NCI-H345 (cell line): ENCODE measurements at regions not wholly inside any gene's neighbourhood (a gene's known extent, or its start where the extent isn't known, plus 50 kb on each side); places are given as distances from the start of the nearest gene placed in this dataset.
"Not testable (repeated sequence)": the region's sequence is repeated elsewhere in the genome, so short reads cannot be mapped to it uniquely, and the experiment has no call there.

ENCODE experiments used
- DNase-seq: peaks from one replicate; lab custom pipeline; 2025; lab: John Stamatoyannopoulos, UW

DNA sequence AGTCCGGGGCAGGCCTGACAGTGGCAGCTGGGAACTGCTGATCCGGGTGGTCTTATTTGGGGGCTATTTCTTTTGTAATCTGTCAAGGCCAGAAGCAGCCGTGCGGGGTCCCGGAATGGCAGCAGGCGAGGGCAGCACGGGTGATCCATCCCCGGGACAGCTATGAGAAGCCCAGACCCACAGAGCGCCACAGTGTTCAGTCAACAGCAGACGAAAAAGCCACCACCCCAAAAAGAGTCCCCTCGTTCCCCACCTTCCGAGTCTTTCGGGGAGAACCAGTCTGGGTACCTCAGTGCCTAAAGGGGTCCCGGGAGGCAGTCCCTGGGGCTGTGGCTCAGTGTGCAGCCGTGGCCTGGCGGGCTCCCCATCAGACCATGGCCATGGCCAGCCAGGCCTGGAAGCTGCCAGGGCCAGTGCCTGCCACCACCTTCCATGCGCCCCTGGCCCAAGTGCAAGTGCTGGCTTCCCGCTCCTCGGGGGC is 125.1 kb upstream of the KCTD7 start:
- DNase-seq: no peak

GRCh38 chr7:66504131-66504530 is 124.5 kb upstream of the KCTD7 start:
- DNase-seq: no peak

DNA sequence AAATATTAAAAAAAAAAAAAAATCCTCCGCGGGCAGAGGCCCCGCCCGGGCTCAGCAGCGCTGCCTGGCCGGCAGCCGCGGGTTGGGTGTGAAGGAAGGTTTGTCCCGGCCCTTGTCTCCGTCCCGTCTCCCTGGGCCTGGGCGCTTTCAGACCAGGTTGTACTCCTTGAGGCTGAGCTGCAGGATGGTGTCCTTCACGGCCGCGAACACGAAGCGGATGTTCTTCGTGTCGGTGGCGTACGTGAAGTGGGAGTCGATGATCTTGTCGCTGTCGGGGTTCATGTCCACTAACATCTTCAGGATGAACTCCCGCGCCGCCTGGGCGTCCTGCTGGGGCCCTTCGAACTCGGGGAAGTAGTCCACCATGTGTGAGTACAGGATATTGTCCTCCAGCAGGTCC is 123.7 kb upstream of the KCTD7 start:
- DNase-seq: no peak

- DNase-seq: peak; percentile 40
Observed at GRCh38 chr7:66505531-66506451, 122.9 kb upstream of the KCTD7 start.

- not testable (repeated sequence) for DNase-seq
Observed at GRCh38 chr7:66506703-66507102, 122.0 kb upstream of the KCTD7 start.

DNA sequence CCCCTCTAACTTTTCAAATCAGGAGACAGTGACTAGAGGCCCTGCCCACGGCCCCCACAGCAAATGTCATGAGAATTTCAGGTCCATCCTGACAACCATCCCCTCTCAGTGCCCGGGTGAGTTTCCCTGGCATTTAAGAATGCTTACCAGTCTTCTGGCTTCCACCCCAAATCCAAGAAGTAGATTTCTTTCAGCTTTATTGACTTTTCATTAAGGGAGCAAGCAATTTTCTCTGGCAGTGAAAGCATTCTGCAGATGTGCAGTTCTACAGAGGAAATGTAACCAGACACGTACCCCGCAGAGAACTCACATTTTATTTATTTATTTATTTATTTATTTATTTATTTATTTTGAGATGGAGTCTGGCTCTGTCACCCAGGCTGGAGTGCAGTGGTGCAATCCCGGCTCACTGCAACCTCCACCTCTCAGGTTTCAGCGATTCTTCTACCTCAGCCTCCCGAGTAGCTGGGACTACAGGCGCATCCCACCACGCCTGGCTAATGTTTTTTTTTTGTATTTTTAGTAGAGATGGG is 120.9 kb upstream of the KCTD7 start:
- DNase-seq: no peak

GRCh38 chr7:66508431-66508830 is 120.2 kb upstream of the KCTD7 start:
- DNase-seq: no peak

DNA sequence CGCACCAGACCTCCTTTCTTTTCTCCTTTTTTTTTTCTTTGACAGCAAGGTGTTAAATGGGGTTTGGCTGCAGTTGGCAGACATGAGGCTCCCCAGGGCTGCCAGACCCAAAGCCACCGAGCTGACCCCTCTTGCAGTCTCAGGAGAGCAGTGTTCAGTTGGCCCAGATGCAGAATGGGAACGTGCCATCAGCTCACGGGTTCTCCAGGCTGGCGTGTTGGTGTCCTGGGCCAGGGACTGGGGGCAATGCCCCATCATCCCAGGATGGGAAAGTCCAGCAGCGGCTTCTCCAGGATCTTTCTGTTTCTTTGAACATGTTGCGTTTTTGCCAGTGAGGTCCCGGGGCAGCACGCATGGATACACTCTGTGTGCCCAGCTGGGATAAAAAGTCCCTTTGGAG is 114.6 kb upstream of the KCTD7 start:
- DNase-seq: no peak

- DNase-seq: no peak
Observed at GRCh38 chr7:66517212-66517909, 111.3 kb upstream of the KCTD7 start.

DNA sequence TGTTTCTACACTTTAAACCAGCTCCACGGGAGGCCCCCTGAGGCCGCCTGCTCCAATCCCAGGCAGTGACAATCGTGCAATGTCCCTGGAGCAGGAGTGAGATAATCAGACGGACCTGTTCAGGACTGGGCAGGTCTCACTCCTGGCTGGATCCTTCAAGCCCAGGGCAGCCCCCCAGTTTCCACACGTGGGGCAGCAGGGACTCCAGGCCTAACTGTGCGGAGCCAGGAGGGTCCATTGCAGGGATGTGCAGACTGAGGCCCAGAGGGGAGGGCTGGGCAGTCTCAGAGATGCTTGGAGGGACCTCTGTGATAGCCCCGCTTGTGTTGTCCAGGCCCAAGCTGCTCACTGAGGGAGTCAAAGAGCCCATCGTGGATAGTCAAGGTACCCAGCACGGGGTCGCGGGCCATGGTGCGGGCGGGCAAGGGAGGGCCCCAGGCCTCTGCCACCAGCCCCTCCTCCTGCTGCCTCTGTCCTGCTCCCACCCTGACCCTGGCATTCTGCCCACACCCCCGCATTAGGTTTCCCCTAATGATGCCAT is 110.5 kb upstream of the KCTD7 start:
- DNase-seq: no peak

DNA sequence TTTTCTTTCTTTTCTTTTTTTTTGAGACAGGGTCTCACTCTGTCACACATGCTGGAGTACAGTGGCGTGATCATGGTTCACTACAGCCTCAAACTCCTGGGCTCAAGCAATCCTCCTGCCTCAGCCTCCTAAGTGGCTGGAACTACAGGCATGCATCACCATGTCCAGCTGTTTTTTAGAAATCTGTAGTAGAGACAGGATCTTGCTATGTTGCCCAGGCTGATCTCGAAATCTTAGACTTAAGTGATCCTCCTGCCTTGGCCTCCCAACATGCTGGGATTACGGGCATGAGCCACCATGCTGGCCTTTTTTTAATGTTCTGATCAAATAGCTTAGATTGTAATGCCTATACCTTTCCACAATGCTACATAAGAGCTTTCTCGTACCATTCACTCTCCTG is 107.0 kb upstream of the KCTD7 start:
- no peak for DNase-seq

GRCh38 chr7:66522518-66522917 is 106.2 kb upstream of the KCTD7 start:
- DNase-seq: peak; percentile 7

DNA sequence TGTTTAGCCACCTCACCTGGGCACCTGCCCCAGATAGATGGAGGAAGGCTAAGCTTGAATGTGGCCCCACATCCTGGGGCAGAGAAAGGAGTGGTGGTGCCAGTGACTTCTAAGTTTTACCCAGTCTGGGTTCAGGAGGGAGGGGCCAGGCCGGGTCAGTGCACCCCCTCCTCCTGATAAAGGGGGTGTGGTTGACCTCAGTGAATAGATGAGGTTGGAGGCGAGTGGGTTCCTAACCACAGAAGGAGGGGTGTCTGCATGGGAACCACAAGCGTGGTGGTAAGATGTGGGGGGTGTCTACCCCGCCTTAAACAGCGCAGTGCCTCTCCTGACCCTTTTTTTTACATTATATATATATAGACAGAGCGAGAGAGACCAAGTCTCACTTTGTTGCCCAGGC is 105.3 kb upstream of the KCTD7 start:
- DNase-seq: no peak

- no peak for DNase-seq
Observed at GRCh38 chr7:66524738-66525137, 103.9 kb upstream of the KCTD7 start.

DNA sequence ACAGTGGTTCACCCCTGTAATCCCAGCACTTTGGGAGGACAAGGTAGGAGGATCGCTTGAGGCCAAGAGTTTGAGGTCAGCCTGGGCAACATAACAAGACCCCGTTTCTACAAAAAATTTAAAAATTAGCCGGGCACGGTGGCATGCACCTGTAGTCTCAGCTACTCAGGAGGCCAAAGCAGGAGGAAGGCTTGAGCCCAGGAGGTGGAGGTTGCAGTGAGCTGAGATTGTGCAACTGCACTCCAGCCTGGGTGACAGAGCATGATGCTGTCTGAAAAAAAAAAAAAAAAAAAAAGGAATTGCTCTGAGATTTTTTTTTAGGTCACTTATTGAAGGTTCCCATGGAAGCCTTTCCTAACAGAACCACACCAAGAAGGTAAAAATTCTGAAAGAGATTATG is 101.9 kb upstream of the KCTD7 start:
- DNase-seq: not testable (repeated sequence)

GRCh38 chr7:66528652-66529051 is 100.0 kb upstream of the KCTD7 start:
- DNase-seq: no peak

DNA sequence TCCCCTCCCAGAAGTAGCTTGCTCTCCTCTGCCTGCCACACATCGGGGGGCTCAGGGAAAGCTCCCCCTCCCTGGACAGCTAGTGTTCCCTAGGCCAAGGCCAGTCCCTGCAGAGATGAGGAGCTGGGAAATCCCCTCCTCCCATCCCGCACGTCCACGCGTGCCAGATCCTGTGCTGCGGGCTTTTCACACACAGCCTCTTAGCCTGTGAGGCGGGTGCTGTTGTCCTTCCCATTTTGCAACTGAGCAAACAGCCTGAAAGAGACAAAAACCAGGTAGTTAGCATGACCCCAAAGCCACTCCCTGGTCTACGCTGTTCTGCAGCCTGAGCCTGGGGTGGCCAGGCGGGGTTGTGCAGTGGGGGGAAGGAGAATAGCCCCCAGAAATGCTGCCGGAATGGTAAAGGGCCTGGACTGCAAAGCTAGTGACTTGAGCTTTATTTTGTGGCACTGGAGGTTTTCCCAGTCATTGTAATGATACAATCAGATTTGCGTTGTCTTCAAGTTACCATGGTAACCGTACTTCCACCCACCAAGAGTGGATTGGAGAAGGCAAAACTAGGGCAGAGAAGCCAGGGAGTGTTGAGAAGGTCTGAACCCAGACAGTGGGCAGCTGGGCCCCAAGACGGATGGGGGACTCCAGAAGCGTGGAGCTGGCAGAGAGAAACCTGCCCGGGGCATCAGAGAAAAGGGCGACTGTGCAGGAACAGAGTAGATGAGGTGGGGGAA is 98.6 kb upstream of the KCTD7 start:
- no peak for DNase-seq

DNA sequence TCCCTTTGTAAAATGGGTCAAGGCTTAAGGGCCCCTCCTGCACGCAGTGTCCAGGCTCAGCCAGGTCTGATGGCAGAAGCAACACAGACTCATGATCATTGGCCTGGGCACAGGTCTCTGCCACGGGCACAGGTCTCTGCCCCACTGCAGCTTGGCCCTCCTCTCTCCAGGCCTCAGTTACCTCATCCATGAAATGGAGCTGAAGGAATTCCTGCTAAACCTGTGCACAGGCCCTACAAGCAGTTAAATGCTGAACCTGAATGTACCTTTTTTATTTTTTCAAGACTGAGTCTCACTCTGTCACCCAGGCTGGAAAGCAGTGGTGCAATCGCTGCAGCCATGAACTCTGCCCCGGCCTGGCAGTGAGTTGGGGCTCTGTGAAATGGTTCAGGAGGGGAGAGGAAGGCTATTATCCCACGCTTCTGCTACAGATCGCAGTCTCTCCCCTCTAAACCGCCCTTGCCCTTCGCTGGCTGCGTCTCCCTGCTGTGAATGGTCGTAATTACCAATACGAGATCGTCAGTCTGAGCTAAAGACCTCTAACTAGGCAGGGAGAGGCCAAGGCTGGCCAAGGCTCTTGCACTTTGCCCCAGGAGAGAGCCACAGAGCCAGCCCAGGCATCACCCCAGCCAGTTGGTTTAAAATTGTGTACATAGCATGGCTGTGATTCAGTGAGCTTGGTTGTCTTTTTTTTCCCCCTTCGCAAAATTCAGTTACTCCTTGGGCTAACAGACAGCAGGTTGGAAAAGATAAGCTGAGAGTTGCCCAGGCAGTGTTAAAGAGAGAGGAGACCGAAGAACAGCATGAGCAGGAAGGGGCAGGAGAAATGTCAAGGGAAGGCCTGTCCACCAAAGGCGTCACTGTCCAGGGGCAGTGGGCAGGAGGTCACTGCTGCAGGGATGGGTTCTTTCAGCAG is 93.0 kb upstream of the KCTD7 start:
- no peak for DNase-seq

DNA sequence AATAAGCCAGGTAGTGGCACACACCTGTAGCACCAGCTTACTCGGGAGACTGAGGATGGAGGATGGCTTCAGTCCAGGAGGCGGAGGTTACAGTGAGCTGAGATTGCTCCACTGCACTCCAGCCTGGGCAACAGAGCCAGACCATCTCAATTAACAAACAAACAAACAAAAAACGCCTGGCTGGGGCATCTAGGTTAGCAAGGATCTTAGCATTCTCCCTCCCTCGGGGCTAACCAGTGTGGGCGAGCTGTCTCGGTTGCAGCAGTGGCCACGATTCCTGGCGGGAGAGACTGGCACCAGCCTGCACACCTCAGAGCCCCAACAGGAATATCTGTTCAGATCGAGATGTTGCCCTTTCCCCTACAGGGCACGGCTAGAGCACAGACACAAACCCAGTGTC is 91.3 kb upstream of the KCTD7 start:
- DNase-seq: no peak

DNA sequence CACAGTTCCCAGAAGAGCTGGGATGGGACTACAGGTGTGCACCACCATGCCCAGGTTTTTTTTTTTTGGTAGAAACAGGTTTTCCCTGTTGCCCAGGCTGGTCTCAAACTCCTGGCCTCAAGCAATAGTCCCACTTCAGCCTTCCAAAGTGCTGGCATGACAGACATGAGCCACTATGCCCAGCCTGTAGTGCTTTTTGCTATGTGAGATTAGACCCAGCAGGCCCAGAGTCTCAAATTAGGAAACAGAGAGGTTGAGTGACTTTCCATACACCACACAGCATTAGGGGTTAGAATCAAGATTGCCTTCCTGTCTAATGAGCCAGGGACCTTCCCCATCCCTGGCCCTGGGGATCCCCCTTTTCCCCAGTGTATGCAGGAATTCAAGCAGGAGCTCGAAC is 90.8 kb upstream of the KCTD7 start:
- no peak for DNase-seq

GRCh38 chr7:66539264-66539623 is 89.4 kb upstream of the KCTD7 start:
- no peak for DNase-seq
